ENCODE measurements at regions not wholly inside any gene's neighbourhood (a gene's known extent, or its start where the extent isn't known, plus 50 kb on each side); places are given as distances from the start of the nearest gene placed in this dataset.
"Not testable (repeated sequence)": the region's sequence is repeated elsewhere in the genome, so short reads cannot be mapped to it uniquely, and the experiment has no call there.

GRCh38 chrY:19587311-19587710 is 157.2 kb downstream of the KDM5D start:
- intact Hi-C loops (cut with micrococcal nuclease; ENCODE audit: unreplicated experiment) (no loop called here), in situ Hi-C loops (cut with HindIII; ENCODE audit: low pct_unique_long_range_greater_than_20kb, low sequenced_read_pairs) (no loop called here)
- Histone ChIP-seq H3K4me3 (ENCODE audit: low read depth in 2 of 2, low read length in 2 of 2) (no peak overlapping the region), H3K9me3 (ENCODE audit: control insufficient read depth, insufficient read depth, low read depth, low read length) (no peaks in the 10 kb centered on the region), H3K36me3 (ENCODE audit: control insufficient read depth, insufficient read depth, low read length) (no peaks in the 10 kb centered on the region), H3K27me3 (ENCODE audit: control insufficient read depth, insufficient read depth, low read length) (no peaks in the 10 kb centered on the region), H3K4me1 (ENCODE audit: control insufficient read depth, insufficient read depth, low read length) (no peaks in the 10 kb centered on the region), H3K27ac (ENCODE audit: low read length) (no peak overlapping the region)
- ATAC-seq (no peak), DNase-seq (ENCODE audit: low read depth, low spot score) (no peak)
- no peak for TF ChIP-seq CTCF (IDR thresholded peaks at IDR 0.05)
- TF ChIP-seq POLR2AphosphoS5 (IDR thresholded peaks at IDR 0.05; ENCODE audit: low read depth, low read length) = no peak
- no peak for TF ChIP-seq TCF7L2 (IDR thresholded peaks at IDR 0.05; ENCODE audit: low read depth, low read length)
- no peak for TF ChIP-seq SIN3A (IDR thresholded peaks at IDR 0.05; ENCODE audit: borderline replicate concordance, insufficient read depth, low read depth, low read length)
- TF ChIP-seq REST (IDR thresholded peaks at IDR 0.05; ENCODE audit: insufficient read depth in 1 of 2, low read depth in 2 of 2, low read length in 1 of 2) = no peak
- BruUV-seq (replicated peaks) = no TSS peak
- CTCF ChIA-PET = no interaction called here
- POLR2A ChIA-PET = no interaction called here

GRCh38 chrY:19580990-19581389 is 163.5 kb downstream of the KDM5D start:
- POLR2A ChIA-PET; BruUV-seq (replicated peaks); ATAC-seq; H3K9me3 ChIP-seq (ENCODE audit: control insufficient read depth, insufficient read depth, low read depth, low read length); H3K4me3 ChIP-seq (ENCODE audit: low read depth in 2 of 2, low read length in 2 of 2); intact Hi-C loops (cut with micrococcal nuclease; ENCODE audit: unreplicated experiment); H3K27me3 ChIP-seq (ENCODE audit: control insufficient read depth, insufficient read depth, low read length); H3K27ac ChIP-seq (ENCODE audit: low read length); H3K36me3 ChIP-seq (ENCODE audit: control insufficient read depth, insufficient read depth, low read length); H3K4me1 ChIP-seq (ENCODE audit: control insufficient read depth, insufficient read depth, low read length); CTCF ChIA-PET; DNase-seq (ENCODE audit: low read depth, low spot score); in situ Hi-C loops (cut with HindIII; ENCODE audit: low pct_unique_long_range_greater_than_20kb, low sequenced_read_pairs): not testable (repeated sequence)

- no peak for ATAC-seq
- BruUV-seq (replicated peaks) = no TSS peak
- POLR2A ChIA-PET = no interaction called here
- Histone ChIP-seq H3K36me3 (ENCODE audit: control insufficient read depth, insufficient read depth, low read length) (no peaks in the 10 kb centered on the region), H3K4me1 (ENCODE audit: control insufficient read depth, insufficient read depth, low read length) (no peaks in the 10 kb centered on the region), H3K4me3 (ENCODE audit: low read depth in 2 of 2, low read length in 2 of 2) (no peak overlapping the region), H3K27ac (ENCODE audit: low read length) (no peak overlapping the region), H3K27me3 (ENCODE audit: control insufficient read depth, insufficient read depth, low read length) (no peaks in the 10 kb centered on the region), H3K9me3 (ENCODE audit: control insufficient read depth, insufficient read depth, low read depth, low read length) (no peaks in the 10 kb centered on the region)
- DNase-seq (ENCODE audit: low read depth, low spot score) = no peak
- CTCF ChIA-PET = no interaction called here
- in situ Hi-C loops (cut with HindIII; ENCODE audit: low pct_unique_long_range_greater_than_20kb, low sequenced_read_pairs) = no loop called here
- intact Hi-C loops (cut with micrococcal nuclease; ENCODE audit: unreplicated experiment) = no loop called here
- TF ChIP-seq TCF7L2 (IDR thresholded peaks at IDR 0.05; ENCODE audit: low read depth, low read length) (no peak), CTCF (IDR thresholded peaks at IDR 0.05) (no peak), POLR2AphosphoS5 (IDR thresholded peaks at IDR 0.05; ENCODE audit: low read depth, low read length) (no peak), REST (IDR thresholded peaks at IDR 0.05; ENCODE audit: insufficient read depth in 1 of 2, low read depth in 2 of 2, low read length in 1 of 2) (no peak), SIN3A (IDR thresholded peaks at IDR 0.05; ENCODE audit: borderline replicate concordance, insufficient read depth, low read depth, low read length) (no peak)
Measured at GRCh38 chrY:19578281-19578874, 166.1 kb downstream of the KDM5D start.
